IgD-negative memory B cell (primary cell): ENCODE measurements at regions not wholly inside any gene's neighbourhood (a gene's known extent, or its start where the extent isn't known, plus 50 kb on each side); places are given as distances from the start of the nearest gene placed in this dataset.
"Not testable (repeated sequence)": the region's sequence is repeated elsewhere in the genome, so short reads cannot be mapped to it uniquely, and the experiment has no call there.

Experiments
- H3K27ac Mint-ChIP-seq, 3 donors: one replicate each; pipeline ENCODE4 v1.8.0; 2020 to 2022; ENCODE audit warnings: mild to moderate bottlenecking in 3 of 3, mixed read lengths in 3 of 3, moderate library complexity in 1 of 3
- H3K27me3 Mint-ChIP-seq: one replicate; pipeline ENCODE4 v1.8.0; 2021; ENCODE audit warnings: mixed read lengths
- H3K36me3 Mint-ChIP-seq: one replicate; pipeline ENCODE4 v1.8.0; 2020; ENCODE audit warnings: mild to moderate bottlenecking, mixed read lengths
- H3K4me1 Mint-ChIP-seq, 3 donors: one replicate each; pipeline ENCODE4 v1.8.0; 2020 to 2022; ENCODE audit warnings: mixed read lengths in 3 of 3, mild to moderate bottlenecking in 1 of 3
- H3K4me3 Mint-ChIP-seq, 4 donors: one replicate each; pipeline ENCODE4 v1.8.0; 2020 to 2022; ENCODE audit warnings: mild to moderate bottlenecking in 4 of 4, mixed read lengths in 4 of 4, moderate library complexity in 3 of 4
- H3K9me3 Mint-ChIP-seq, 3 donors: one replicate each; pipeline ENCODE4 v1.8.0; 2020 to 2021; ENCODE audit warnings: mixed read lengths in 3 of 3, mild to moderate bottlenecking in 1 of 3

GRCh38 chr2:20949256-20949655, 94.6 kb downstream of the APOB start:
- H3K27ac Mint-ChIP-seq: no peak overlapping the region
- H3K9me3 Mint-ChIP-seq: no peaks in the 10 kb centered on the region
- H3K4me1 Mint-ChIP-seq: no peaks in the 10 kb centered on the region
- peaks cover 1% of the 10 kb centered on the region for H3K27me3 Mint-ChIP-seq
- no peak overlapping the region for H3K4me3 Mint-ChIP-seq
- peaks cover 1% of the 10 kb centered on the region for H3K36me3 Mint-ChIP-seq

- H3K36me3 Mint-ChIP-seq: peaks cover 1% of the 10 kb centered on the region
Observed at GRCh38 chr2:20946468-20946867, 97.4 kb downstream of the APOB start.

GRCh38 chr2:20943721-20944120, 100.2 kb downstream of the APOB start:
- H3K36me3 Mint-ChIP-seq, H3K27me3 Mint-ChIP-seq: not testable (repeated sequence)

More at GRCh38 chr2:20946468-20946867, 97.4 kb downstream of the APOB start:
- Mint-ChIP-seq H3K27me3 (peaks cover 1% of the 10 kb centered on the region), H3K4me1 (no peaks in the 10 kb centered on the region), H3K27ac (no peak overlapping the region), H3K9me3 (no peaks in the 10 kb centered on the region), H3K4me3 (no peak overlapping the region)

GRCh38 chr2:20942646-20943125, 101.2 kb downstream of the APOB start:
- Mint-ChIP-seq H3K36me3 (peaks cover 1% of the 10 kb centered on the region), H3K27ac (no peak overlapping the region), H3K27me3 (peaks cover 2% of the 10 kb centered on the region)

More at GRCh38 chr2:20943721-20944120, 100.2 kb downstream of the APOB start:
- H3K4me1 Mint-ChIP-seq, H3K9me3 Mint-ChIP-seq, H3K4me3 Mint-ChIP-seq, H3K27ac Mint-ChIP-seq: not testable (repeated sequence)

GRCh38 chr2:20940856-20941255, 103.0 kb downstream of the APOB start:
- peaks cover 0 to 3% (median 0%) of the 10 kb centered on the region in 3 donors for H3K9me3 Mint-ChIP-seq
- no peaks in the 10 kb centered on the region for H3K4me1 Mint-ChIP-seq
- H3K36me3 Mint-ChIP-seq: peaks cover 1% of the 10 kb centered on the region
- no peak overlapping the region for H3K27ac Mint-ChIP-seq
- no peak overlapping the region for H3K4me3 Mint-ChIP-seq
- peaks cover 2% of the 10 kb centered on the region for H3K27me3 Mint-ChIP-seq

More at GRCh38 chr2:20942646-20943125, 101.2 kb downstream of the APOB start:
- no peaks in the 10 kb centered on the region for H3K9me3 Mint-ChIP-seq
- no peak overlapping the region for H3K4me3 Mint-ChIP-seq
- H3K4me1 Mint-ChIP-seq: no peaks in the 10 kb centered on the region

GRCh38 chr2:20939931-20940795, 103.7 kb downstream of the APOB start:
- Mint-ChIP-seq H3K27me3 (peaks cover 2% of the 10 kb centered on the region), H3K4me3 (no peak overlapping the region), H3K9me3 (peaks cover 0 to 3% (median 0%) of the 10 kb centered on the region in 3 donors), H3K36me3 (peaks cover 1% of the 10 kb centered on the region), H3K27ac (no peak overlapping the region), H3K4me1 (no peaks in the 10 kb centered on the region)

- Mint-ChIP-seq H3K4me1 (no peaks in the 10 kb centered on the region), H3K4me3 (no peak overlapping the region), H3K27ac (no peak overlapping the region), H3K27me3 (peaks cover 2% of the 10 kb centered on the region), H3K9me3 (peaks cover 0 to 3% (median 0%) of the 10 kb centered on the region in 3 donors), H3K36me3 (no peaks in the 10 kb centered on the region)
Observed at GRCh38 chr2:20937353-20937752, 106.5 kb downstream of the APOB start.

- H3K4me1 Mint-ChIP-seq: no peaks in the 10 kb centered on the region
- peaks cover 0 to 3% (median 0%) of the 10 kb centered on the region in 3 donors for H3K9me3 Mint-ChIP-seq
- peaks cover 7% of the 10 kb centered on the region for H3K27me3 Mint-ChIP-seq
- H3K27ac Mint-ChIP-seq: no peak overlapping the region
- H3K4me3 Mint-ChIP-seq: no peak overlapping the region
- H3K36me3 Mint-ChIP-seq: no peaks in the 10 kb centered on the region
Observed at GRCh38 chr2:20935168-20935775, 108.6 kb downstream of the APOB start.

- Mint-ChIP-seq H3K27me3 (peaks cover 7% of the 10 kb centered on the region), H3K9me3 (peaks cover 2 to 3% (median 3%) of the 10 kb centered on the region in 3 donors), H3K27ac (no peak overlapping the region), H3K4me1 (no peaks in the 10 kb centered on the region), H3K4me3 (no peak overlapping the region), H3K36me3 (no peaks in the 10 kb centered on the region)
Observed at GRCh38 chr2:20934236-20934635, 109.6 kb downstream of the APOB start.

- Mint-ChIP-seq H3K27ac (no peak overlapping the region), H3K9me3 (peaks cover 3 to 7% (median 6%) of the 10 kb centered on the region in 3 donors), H3K4me3 (no peak overlapping the region), H3K36me3 (no peaks in the 10 kb centered on the region), H3K27me3 (peaks cover 7% of the 10 kb centered on the region), H3K4me1 (no peaks in the 10 kb centered on the region)
Observed at GRCh38 chr2:20933714-20934113, 110.2 kb downstream of the APOB start.

- Mint-ChIP-seq H3K36me3 (no peaks in the 10 kb centered on the region), H3K9me3 (peaks cover 4 to 14% (median 9%) of the 10 kb centered on the region in 3 donors), H3K4me3 (no peak overlapping the region), H3K27me3 (peaks cover 7% of the 10 kb centered on the region), H3K4me1 (no peaks in the 10 kb centered on the region), H3K27ac (no peak overlapping the region)
Observed at GRCh38 chr2:20931346-20931745, 108.4 kb upstream of the LDAH start.

- H3K36me3 Mint-ChIP-seq: no peaks in the 10 kb centered on the region
- H3K27me3 Mint-ChIP-seq: peaks cover 7% of the 10 kb centered on the region
- no peak overlapping the region for H3K4me3 Mint-ChIP-seq
- H3K4me1 Mint-ChIP-seq: no peaks in the 10 kb centered on the region
- no peak overlapping the region for H3K27ac Mint-ChIP-seq
- H3K9me3 Mint-ChIP-seq: peaks cover 4 to 14% (median 9%) of the 10 kb centered on the region in 3 donors
Observed at GRCh38 chr2:20930928-20931327, 108.0 kb upstream of the LDAH start.

- Mint-ChIP-seq H3K9me3 (peaks cover 4 to 14% (median 9%) of the 10 kb centered on the region in 3 donors), H3K4me1 (no peaks in the 10 kb centered on the region)
Observed at GRCh38 chr2:20929721-20930120, 106.8 kb upstream of the LDAH start.

GRCh38 chr2:20928617-20929016, 105.7 kb upstream of the LDAH start:
- Mint-ChIP-seq H3K36me3 (no peaks in the 10 kb centered on the region), H3K4me3 (no peak overlapping the region), H3K9me3 (peaks cover 4 to 14% (median 9%) of the 10 kb centered on the region in 3 donors), H3K4me1 (no peaks in the 10 kb centered on the region), H3K27me3 (peaks cover 23% of the 10 kb centered on the region), H3K27ac (no peak overlapping the region)

More at GRCh38 chr2:20929721-20930120, 106.8 kb upstream of the LDAH start:
- Mint-ChIP-seq H3K27me3 (peaks cover 19% of the 10 kb centered on the region), H3K4me3 (no peak overlapping the region), H3K27ac (no peak overlapping the region), H3K36me3 (no peaks in the 10 kb centered on the region)

- H3K4me1 Mint-ChIP-seq: no peaks in the 10 kb centered on the region
- H3K4me3 Mint-ChIP-seq: no peak overlapping the region
- peaks cover 16% of the 10 kb centered on the region for H3K27me3 Mint-ChIP-seq
- no peak overlapping the region for H3K27ac Mint-ChIP-seq
- peaks cover 4 to 14% (median 9%) of the 10 kb centered on the region in 3 donors for H3K9me3 Mint-ChIP-seq
- no peaks in the 10 kb centered on the region for H3K36me3 Mint-ChIP-seq
Observed at GRCh38 chr2:20925265-20925889, 102.5 kb upstream of the LDAH start.
